Smooth muscle cell (in vitro differentiated cells): ENCODE measurements at regions not wholly inside any gene's neighbourhood (a gene's known extent, or its start where the extent isn't known, plus 50 kb on each side); places are given as distances from the start of the nearest gene placed in this dataset.

Source experiments
- DNase-seq: peaks from one replicate; lab custom pipeline; 2025; ENCODE audit not compliant: unreplicated experiment; lab: John Stamatoyannopoulos, UW
- H2AFZ ChIP-seq: fragments of 200-600 bp; sonication (generic); 2 replicates; pipeline ENCODE4 v1.6.0; 2016; ENCODE audit warnings: antibody characterized with exemption, low read depth, mild to moderate bottlenecking
- H3F3A ChIP-seq: fragments of 200-600 bp; sonication (generic); 2 replicates; pipeline ENCODE4 v1.6.0; 2017; ENCODE audit warnings: antibody characterized with exemption, low read depth
- H3K27ac ChIP-seq: fragments of 200-600 bp; sonication (generic); 2 replicates; pipeline ENCODE4 v1.5.1; 2016; ENCODE audit warnings: low read depth, mild to moderate bottlenecking
- H3K27me3 ChIP-seq: fragments of 200-600 bp; sonication (generic); 2 replicates; pipeline ENCODE4 v1.6.1; 2016; ENCODE audit warnings: low read depth, mild to moderate bottlenecking
- H3K36me3 ChIP-seq: fragments of 200-600 bp; sonication (generic); 2 replicates; pipeline ENCODE4 v1.5.1; 2016; ENCODE audit warnings: low read depth
- H3K4me1 ChIP-seq: fragments of 200-600 bp; sonication (generic); 2 replicates; pipeline ENCODE4 v1.5.1; 2016; ENCODE audit warnings: low read depth
- H3K4me2 ChIP-seq: fragments of 200-600 bp; sonication (generic); 2 replicates; pipeline ENCODE4 v1.6.0; 2016; ENCODE audit warnings: mild to moderate bottlenecking
- H3K4me3 ChIP-seq: fragments of 200-600 bp; sonication (generic); 2 replicates; pipeline ENCODE4 v1.5.1; 2016; ENCODE audit warnings: mild to moderate bottlenecking
- H3K79me2 ChIP-seq: fragments of 200-600 bp; sonication (generic); 2 replicates; pipeline ENCODE4 v1.6.0; 2016; ENCODE audit warnings: low read depth, mild to moderate bottlenecking
- H3K9ac ChIP-seq: fragments of 200-600 bp; sonication (generic); 2 replicates; pipeline ENCODE4 v1.6.0; 2016; ENCODE audit warnings: low read depth
- H3K9me3 ChIP-seq: fragments of 200-600 bp; sonication (generic); replicated peaks from 2 replicates; pipeline ENCODE4 v1.5.1; 2016; ENCODE audit warnings: low read depth
- H4K20me1 ChIP-seq: fragments of 200-600 bp; sonication (generic); 2 replicates; pipeline ENCODE4 v1.6.0; 2016; ENCODE audit warnings: low read depth
- WGBS: methylation state at CpG from one replicate; pipeline ENCODE4 v1.1.7; 2016; ENCODE audit warnings: low lambda C conversion rate; 5-methylcytosine and 5-hydroxymethylcytosine counted together
- TF ChIP-seq, protein P1 (sequence below): fragments of 200-600 bp; sonication (generic); IDR thresholded peaks from 2 replicates; pipeline ENCODE4 v1.5.1; 2017; ENCODE audit warnings: borderline replicate concordance, mild to moderate bottlenecking, antibody characterized with exemption; ENCODE audit not compliant: insufficient read depth, poor library complexity, severe bottlenecking

DNA sequence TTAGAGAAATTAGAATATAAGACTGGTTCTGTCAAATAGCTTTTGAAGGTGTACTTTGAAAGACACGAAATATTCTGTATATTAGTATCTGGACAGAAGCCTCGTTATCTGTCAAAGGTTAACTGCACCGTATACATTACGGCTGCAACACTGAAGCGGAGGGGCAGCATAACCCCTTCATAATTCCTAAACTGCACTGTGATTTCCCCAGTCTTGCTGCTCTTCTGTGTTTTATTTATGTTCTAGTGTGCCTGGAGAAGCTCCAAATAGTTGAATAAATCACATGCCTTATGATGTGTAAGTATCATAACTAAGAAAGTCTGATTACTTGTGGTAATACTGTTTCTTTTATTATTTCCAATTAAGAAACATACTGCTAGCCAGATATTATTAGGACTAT is 285.7 kb upstream of the ROBO2 start:
- 75% methylated on average over 5 of the region's 5 CpGs for WGBS
- Histone ChIP-seq H4K20me1 (no peaks in the 10 kb centered on the region), H3K4me2 (no peak overlapping the region), H3K27ac (no peak overlapping the region), H3K9me3 (no peaks in the 10 kb centered on the region), H2AFZ (no peak overlapping the region), H3K9ac (no peak overlapping the region), H3K4me3 (no peak overlapping the region), H3K79me2 (no peaks in the 10 kb centered on the region), H3F3A (no peaks in the 10 kb centered on the region), H3K27me3 (no peaks in the 10 kb centered on the region), H3K36me3 (no peaks in the 10 kb centered on the region), H3K4me1 (no peaks in the 10 kb centered on the region)
- TF ChIP-seq, protein P1, sequence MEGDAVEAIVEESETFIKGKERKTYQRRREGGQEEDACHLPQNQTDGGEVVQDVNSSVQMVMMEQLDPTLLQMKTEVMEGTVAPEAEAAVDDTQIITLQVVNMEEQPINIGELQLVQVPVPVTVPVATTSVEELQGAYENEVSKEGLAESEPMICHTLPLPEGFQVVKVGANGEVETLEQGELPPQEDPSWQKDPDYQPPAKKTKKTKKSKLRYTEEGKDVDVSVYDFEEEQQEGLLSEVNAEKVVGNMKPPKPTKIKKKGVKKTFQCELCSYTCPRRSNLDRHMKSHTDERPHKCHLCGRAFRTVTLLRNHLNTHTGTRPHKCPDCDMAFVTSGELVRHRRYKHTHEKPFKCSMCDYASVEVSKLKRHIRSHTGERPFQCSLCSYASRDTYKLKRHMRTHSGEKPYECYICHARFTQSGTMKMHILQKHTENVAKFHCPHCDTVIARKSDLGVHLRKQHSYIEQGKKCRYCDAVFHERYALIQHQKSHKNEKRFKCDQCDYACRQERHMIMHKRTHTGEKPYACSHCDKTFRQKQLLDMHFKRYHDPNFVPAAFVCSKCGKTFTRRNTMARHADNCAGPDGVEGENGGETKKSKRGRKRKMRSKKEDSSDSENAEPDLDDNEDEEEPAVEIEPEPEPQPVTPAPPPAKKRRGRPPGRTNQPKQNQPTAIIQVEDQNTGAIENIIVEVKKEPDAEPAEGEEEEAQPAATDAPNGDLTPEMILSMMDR = no peak
- no peak for DNase-seq

DNA sequence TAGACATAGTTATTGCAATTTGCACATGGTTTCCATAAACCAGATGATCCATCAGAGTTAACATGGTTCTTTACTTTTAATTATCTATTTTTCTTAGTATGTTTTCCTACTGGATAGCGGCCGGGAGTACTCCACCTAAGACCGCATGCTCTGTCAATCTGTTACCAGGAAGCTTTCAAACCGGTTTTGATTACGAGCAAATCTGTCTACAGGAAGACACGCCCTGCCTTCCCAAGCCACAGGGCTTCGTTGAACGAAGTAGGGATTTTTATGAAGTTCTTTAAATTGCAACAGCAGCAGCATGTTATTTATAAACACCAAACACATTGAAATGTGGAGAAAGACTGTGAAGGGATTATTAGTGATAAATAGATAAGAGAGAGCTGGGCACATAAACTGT is 283.3 kb upstream of the ROBO2 start:
- 86% methylated on average over 8 of the region's 8 CpGs for WGBS
- no peaks in the 10 kb centered on the region for H3K4me1 ChIP-seq
- TF ChIP-seq, protein P1 = no peak

DNA sequence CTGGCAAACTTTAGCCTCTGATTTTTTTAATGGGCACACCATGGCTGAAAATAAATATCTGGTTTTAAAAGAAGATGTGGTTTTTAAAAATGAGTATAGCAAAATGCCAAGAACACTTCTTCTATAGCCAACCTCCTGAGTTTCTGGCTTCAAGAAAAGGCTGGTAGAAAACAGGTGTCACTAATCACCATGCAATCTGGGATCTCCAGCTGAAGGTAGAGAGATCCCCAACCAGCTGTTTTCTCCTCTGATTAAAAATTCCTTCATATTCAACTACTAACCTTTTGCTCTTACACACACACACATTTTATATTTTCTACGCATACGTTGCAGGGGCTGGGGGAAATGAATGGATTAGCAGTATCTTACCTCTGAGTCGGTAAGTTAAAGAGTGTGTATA is 279.6 kb upstream of the ROBO2 start:
- H3K27ac ChIP-seq = no peak overlapping the region
- H3K9ac ChIP-seq = no peak overlapping the region
- no peaks in the 10 kb centered on the region for H3K9me3 ChIP-seq
- TF ChIP-seq, protein P1 = no peak
- no peaks in the 10 kb centered on the region for H3K27me3 ChIP-seq
- no peaks in the 10 kb centered on the region for H3K79me2 ChIP-seq
- no peaks in the 10 kb centered on the region for H4K20me1 ChIP-seq
- H3K4me1 ChIP-seq = no peaks in the 10 kb centered on the region
- no peak overlapping the region for H2AFZ ChIP-seq
- H3K4me2 ChIP-seq = no peak overlapping the region
- H3K36me3 ChIP-seq = no peaks in the 10 kb centered on the region
- 96% methylated on average over 3 of the region's 3 CpGs for WGBS
- DNase-seq = no peak
- H3F3A ChIP-seq = no peaks in the 10 kb centered on the region
- no peak overlapping the region for H3K4me3 ChIP-seq

More for the DNA sequence above, 283.3 kb upstream of the ROBO2 start:
- H3K36me3 ChIP-seq = no peaks in the 10 kb centered on the region
- H4K20me1 ChIP-seq = no peaks in the 10 kb centered on the region
- no peak overlapping the region for H3K9ac ChIP-seq
- no peaks in the 10 kb centered on the region for H3K27me3 ChIP-seq
- no peaks in the 10 kb centered on the region for H3F3A ChIP-seq
- H3K79me2 ChIP-seq = no peaks in the 10 kb centered on the region
- no peak for DNase-seq
- H3K9me3 ChIP-seq = no peaks in the 10 kb centered on the region
- no peak overlapping the region for H2AFZ ChIP-seq
- H3K4me2 ChIP-seq = no peak overlapping the region
- H3K4me3 ChIP-seq = no peak overlapping the region
- H3K27ac ChIP-seq = no peak overlapping the region

DNA sequence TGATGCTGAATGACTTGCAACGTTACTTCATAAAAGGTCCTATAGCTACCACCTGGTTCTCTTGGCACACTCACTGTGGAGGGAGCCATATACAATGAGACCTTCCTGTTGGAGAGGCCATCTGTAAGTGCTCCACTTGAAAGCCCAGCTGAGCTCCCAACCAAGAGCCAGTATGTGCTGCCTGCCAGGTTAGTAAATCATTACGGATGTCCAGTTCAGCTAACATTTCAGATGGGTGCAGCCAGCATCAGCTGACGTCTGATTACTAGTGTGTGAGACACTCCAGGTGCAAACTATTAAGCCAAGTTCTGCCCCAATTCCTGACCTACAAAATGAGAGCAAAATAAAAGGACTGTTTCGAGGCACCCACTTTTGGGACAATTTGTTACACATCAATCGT is 274.4 kb upstream of the ROBO2 start:
- no peaks in the 10 kb centered on the region for H3F3A ChIP-seq
- TF ChIP-seq, protein P1 = no peak
- no peak overlapping the region for H3K4me3 ChIP-seq
- no peaks in the 10 kb centered on the region for H3K79me2 ChIP-seq
- H3K4me1 ChIP-seq = no peaks in the 10 kb centered on the region
- DNase-seq = no peak
- H3K9ac ChIP-seq = no peak overlapping the region
- WGBS = 95% methylated on average over 5 of the region's 5 CpGs
- no peaks in the 10 kb centered on the region for H3K9me3 ChIP-seq
- H3K27me3 ChIP-seq = no peaks in the 10 kb centered on the region
- H4K20me1 ChIP-seq = no peaks in the 10 kb centered on the region
- H3K27ac ChIP-seq = no peak overlapping the region
- no peak overlapping the region for H3K4me2 ChIP-seq
- H3K36me3 ChIP-seq = no peaks in the 10 kb centered on the region
- no peak overlapping the region for H2AFZ ChIP-seq
